Dendritic cell treated with granulocyte-macrophage colony-stimulating factor and Interleukin-4, amounts not matched to agents 40 ng/mL and 50 ng/mL, for 4 days (primary cell): ENCODE measurements at regions not wholly inside any gene's neighbourhood (a gene's known extent, or its start where the extent isn't known, plus 50 kb on each side); places are given as distances from the start of the nearest gene placed in this dataset.

Source experiments
- H3K27ac Mint-ChIP-seq: one replicate; pipeline ENCODE4 v1.8.0; 2022; ENCODE audit warnings: mild to moderate bottlenecking, mixed read lengths
- H3K27me3 Mint-ChIP-seq: one replicate; pipeline ENCODE4 v1.8.0; 2022; ENCODE audit warnings: mild to moderate bottlenecking, mixed read lengths
- H3K36me3 Mint-ChIP-seq: one replicate; pipeline ENCODE4 v1.8.0; 2022; ENCODE audit warnings: low read depth, mixed read lengths
- H3K4me1 Mint-ChIP-seq: one replicate; pipeline ENCODE4 v1.8.0; 2022; ENCODE audit warnings: low read depth, mixed read lengths
- H3K4me3 Mint-ChIP-seq: one replicate; pipeline ENCODE4 v1.8.0; 2022; ENCODE audit warnings: mild to moderate bottlenecking, moderate library complexity, mixed read lengths
- H3K9me3 Mint-ChIP-seq: one replicate; pipeline ENCODE4 v1.8.0; 2022; ENCODE audit warnings: mixed read lengths
- intact Hi-C: fragments of 100-400 bp; cut with micrococcal nuclease; formaldehyde crosslinking; loops from one replicate; pipeline ENCODE4 v1.15.0; 2022

- Mint-ChIP-seq H3K36me3 (no peaks in the 10 kb centered on the region), H3K9me3 (peaks cover 25% of the 10 kb centered on the region), H3K27ac (no peak overlapping the region), H3K4me1 (no peaks in the 10 kb centered on the region), H3K27me3 (no peaks in the 10 kb centered on the region), H3K4me3 (no peak overlapping the region)
- intact Hi-C loops, result no loop called here
Measured at GRCh38 chr1:95583661-95584210, 349.7 kb downstream of the RWDD3 start.

GRCh38 chr1:95584315-95584714 is 350.3 kb downstream of the RWDD3 start:
- Mint-ChIP-seq H3K36me3 (no peaks in the 10 kb centered on the region), H3K27me3 (no peaks in the 10 kb centered on the region)
- intact Hi-C loops, result no loop called here

GRCh38 chr1:95604771-95605170 is 370.8 kb downstream of the RWDD3 start:
- no peaks in the 10 kb centered on the region for H3K36me3 Mint-ChIP-seq
- peaks cover 50% of the 10 kb centered on the region for H3K9me3 Mint-ChIP-seq
- H3K4me1 Mint-ChIP-seq, result no peaks in the 10 kb centered on the region
- no peak overlapping the region for H3K27ac Mint-ChIP-seq
- intact Hi-C loops, result no loop called here
- no peak overlapping the region for H3K4me3 Mint-ChIP-seq
- H3K27me3 Mint-ChIP-seq, result no peaks in the 10 kb centered on the region

More at GRCh38 chr1:95584315-95584714, 350.3 kb downstream of the RWDD3 start:
- H3K4me1 Mint-ChIP-seq, result no peaks in the 10 kb centered on the region
- H3K9me3 Mint-ChIP-seq, result peaks cover 19% of the 10 kb centered on the region
- H3K4me3 Mint-ChIP-seq, result no peak overlapping the region
- no peak overlapping the region for H3K27ac Mint-ChIP-seq

- Mint-ChIP-seq H3K9me3 (peaks cover 15% of the 10 kb centered on the region), H3K4me3 (no peak overlapping the region), H3K27me3 (no peaks in the 10 kb centered on the region), H3K27ac (no peak overlapping the region), H3K36me3 (no peaks in the 10 kb centered on the region), H3K4me1 (no peaks in the 10 kb centered on the region)
- intact Hi-C loops, result no loop called here
Measured at GRCh38 chr1:95614197-95614596, 380.2 kb downstream of the RWDD3 start.

GRCh38 chr1:95615421-95615820 is 381.4 kb downstream of the RWDD3 start:
- no peaks in the 10 kb centered on the region for H3K4me1 Mint-ChIP-seq
- intact Hi-C loops, result no loop called here
- H3K36me3 Mint-ChIP-seq, result no peaks in the 10 kb centered on the region
- H3K27ac Mint-ChIP-seq, result no peak overlapping the region
- peaks cover 22% of the 10 kb centered on the region for H3K9me3 Mint-ChIP-seq
- H3K27me3 Mint-ChIP-seq, result no peaks in the 10 kb centered on the region
- no peak overlapping the region for H3K4me3 Mint-ChIP-seq

DNA sequence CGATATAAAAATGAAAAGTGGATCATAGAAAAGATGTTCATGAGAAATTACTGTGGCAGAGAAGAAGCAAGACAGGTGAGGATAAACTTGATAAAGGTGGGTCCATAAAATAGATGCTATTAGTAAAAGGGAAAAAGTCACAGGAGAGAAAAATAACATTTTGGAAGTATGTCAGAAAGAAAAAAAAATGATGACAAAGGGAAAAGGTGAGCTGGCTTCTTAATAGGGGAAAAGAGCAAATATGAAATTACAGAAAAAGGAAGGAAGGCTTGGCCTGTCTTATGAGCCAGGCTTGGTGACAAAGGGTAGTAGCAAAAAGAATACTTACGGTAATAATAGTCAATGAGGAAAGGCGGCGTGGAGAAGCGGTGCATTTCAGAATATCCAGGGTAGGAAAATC is 386.1 kb downstream of the RWDD3 start:
- Mint-ChIP-seq H3K4me1 (no peaks in the 10 kb centered on the region), H3K4me3 (no peak overlapping the region), H3K9me3 (peaks cover 16% of the 10 kb centered on the region), H3K36me3 (no peaks in the 10 kb centered on the region), H3K27ac (no peak overlapping the region), H3K27me3 (no peaks in the 10 kb centered on the region)
- intact Hi-C loops, result no loop called here

DNA sequence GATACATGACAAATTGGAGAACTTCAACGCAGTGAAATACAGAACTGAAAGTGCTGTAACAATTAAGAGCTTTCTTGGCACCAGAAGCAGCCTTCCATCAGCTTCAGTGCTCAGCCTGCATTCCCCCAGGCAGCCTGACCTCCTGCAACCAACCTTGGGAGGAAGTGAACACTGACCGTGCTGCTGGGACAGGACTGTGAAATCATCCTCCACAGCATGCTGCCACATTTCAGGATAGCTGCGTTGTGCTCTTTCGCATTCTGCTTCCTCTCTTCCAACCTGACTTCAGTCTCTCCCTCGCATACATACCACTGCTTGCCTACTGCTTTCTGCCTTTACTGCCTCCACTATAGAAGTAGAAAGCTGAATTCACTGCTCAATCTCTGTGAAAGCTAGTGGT is 388.6 kb downstream of the RWDD3 start:
- Mint-ChIP-seq H3K4me1 (no peaks in the 10 kb centered on the region), H3K36me3 (no peaks in the 10 kb centered on the region), H3K4me3 (no peak overlapping the region), H3K9me3 (peaks cover 24% of the 10 kb centered on the region), H3K27ac (no peak overlapping the region), H3K27me3 (no peaks in the 10 kb centered on the region)
- intact Hi-C loops, result no loop called here

GRCh38 chr1:95625224-95625623 is 391.2 kb downstream of the RWDD3 start:
- Mint-ChIP-seq H3K4me1 (no peaks in the 10 kb centered on the region), H3K36me3 (no peaks in the 10 kb centered on the region), H3K9me3 (peaks cover 42% of the 10 kb centered on the region), H3K4me3 (no peak overlapping the region), H3K27ac (no peak overlapping the region), H3K27me3 (no peaks in the 10 kb centered on the region)
- intact Hi-C loops, result no loop called here

- Mint-ChIP-seq H3K27ac (no peak overlapping the region), H3K4me3 (no peak overlapping the region), H3K9me3 (peaks cover 42% of the 10 kb centered on the region), H3K36me3 (no peaks in the 10 kb centered on the region), H3K27me3 (no peaks in the 10 kb centered on the region), H3K4me1 (no peaks in the 10 kb centered on the region)
- intact Hi-C loops, result no loop called here
Measured at GRCh38 chr1:95627244-95627643, 393.2 kb downstream of the RWDD3 start.

GRCh38 chr1:95631695-95632094 is 397.7 kb downstream of the RWDD3 start:
- H3K4me1 Mint-ChIP-seq, result no peaks in the 10 kb centered on the region
- H3K27ac Mint-ChIP-seq, result no peak overlapping the region
- peaks cover 51% of the 10 kb centered on the region for H3K9me3 Mint-ChIP-seq
- intact Hi-C loops, result no loop called here
- no peaks in the 10 kb centered on the region for H3K36me3 Mint-ChIP-seq
- no peaks in the 10 kb centered on the region for H3K27me3 Mint-ChIP-seq
- H3K4me3 Mint-ChIP-seq, result no peak overlapping the region

DNA sequence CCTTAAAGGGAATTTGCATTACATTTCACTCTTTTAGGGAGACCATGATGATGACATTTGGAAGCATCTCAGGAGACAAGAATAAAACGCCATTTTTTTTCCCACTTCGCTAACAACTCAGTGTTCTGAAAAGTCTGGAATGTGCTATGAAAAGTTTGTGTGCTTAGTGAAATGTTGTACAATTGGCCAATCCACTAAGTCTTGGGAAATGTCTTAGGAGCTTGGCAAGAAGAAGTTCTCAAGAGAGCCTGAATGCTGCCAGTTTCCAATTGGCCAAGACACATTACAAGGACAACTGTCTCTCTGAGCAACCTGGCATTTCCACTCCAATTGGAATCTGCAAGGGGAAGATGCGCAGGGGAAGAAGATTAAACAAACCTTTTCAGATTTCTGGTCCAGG is 401.8 kb downstream of the RWDD3 start:
- Mint-ChIP-seq H3K36me3 (no peaks in the 10 kb centered on the region), H3K27me3 (no peaks in the 10 kb centered on the region), H3K4me3 (no peak overlapping the region), H3K9me3 (peaks cover 39% of the 10 kb centered on the region), H3K27ac (no peak overlapping the region), H3K4me1 (no peaks in the 10 kb centered on the region)
- intact Hi-C loops, result no loop called here

- Mint-ChIP-seq H3K27me3 (no peaks in the 10 kb centered on the region), H3K36me3 (no peaks in the 10 kb centered on the region), H3K4me3 (no peak overlapping the region), H3K4me1 (no peaks in the 10 kb centered on the region), H3K27ac (no peak overlapping the region), H3K9me3 (peaks cover 37% of the 10 kb centered on the region)
- intact Hi-C loops, result no loop called here
Measured at GRCh38 chr1:95636897-95637296, 402.9 kb downstream of the RWDD3 start.

GRCh38 chr1:95640746-95641145 is 406.7 kb downstream of the RWDD3 start:
- Mint-ChIP-seq H3K27me3 (no peaks in the 10 kb centered on the region), H3K36me3 (no peaks in the 10 kb centered on the region), H3K9me3 (peaks cover 46% of the 10 kb centered on the region), H3K4me1 (no peaks in the 10 kb centered on the region), H3K4me3 (no peak overlapping the region), H3K27ac (no peak overlapping the region)
- intact Hi-C loops, result no loop called here

- intact Hi-C loops, result no loop called here
- Mint-ChIP-seq H3K36me3 (no peaks in the 10 kb centered on the region), H3K9me3 (peaks cover 52% of the 10 kb centered on the region), H3K27ac (no peak overlapping the region), H3K4me3 (no peak overlapping the region), H3K27me3 (no peaks in the 10 kb centered on the region), H3K4me1 (no peaks in the 10 kb centered on the region)
Measured at GRCh38 chr1:95641386-95641785, 407.4 kb downstream of the RWDD3 start.

GRCh38 chr1:95642035-95642434 is 408.0 kb downstream of the RWDD3 start:
- Mint-ChIP-seq H3K36me3 (no peaks in the 10 kb centered on the region), H3K4me1 (no peaks in the 10 kb centered on the region), H3K27me3 (no peaks in the 10 kb centered on the region), H3K4me3 (no peak overlapping the region), H3K9me3 (peaks cover 57% of the 10 kb centered on the region), H3K27ac (no peak overlapping the region)
- intact Hi-C loops, result no loop called here
